Ureter (tissue), 1 donor: ENCODE measurements at regions not wholly inside any gene's neighbourhood (a gene's known extent, or its start where the extent isn't known, plus 50 kb on each side); places are given as distances from the start of the nearest gene placed in this dataset.

ENCODE experiments used
- DNase-seq: peaks from one replicate; pipeline ENCODE4 v3.0.0-alpha.2; 2020; ENCODE audit warnings: low spot score
- donor health status: DM: yes; HTN: yes; CAD: no.

DNA sequence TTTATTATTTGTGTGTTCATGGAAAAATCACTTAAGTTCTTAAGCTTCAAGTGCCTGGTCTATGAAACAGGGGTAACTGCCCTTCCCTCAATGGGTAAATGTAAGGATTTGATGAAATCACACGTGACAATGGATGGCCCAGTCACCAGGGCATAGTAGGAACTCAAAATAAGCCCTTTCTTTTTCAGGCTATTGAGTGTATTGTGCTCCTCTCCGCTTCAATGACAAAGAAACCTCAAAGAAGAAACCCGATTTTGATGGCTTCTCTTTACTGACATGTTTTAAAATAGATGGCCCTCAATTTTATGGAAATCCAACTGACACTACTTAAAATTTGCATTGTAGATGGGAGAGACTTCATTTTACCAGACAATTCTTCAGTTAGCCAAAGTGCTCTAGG is 543.5 kb downstream of the OMA1 start:
- DNase-seq = no peak

DNA sequence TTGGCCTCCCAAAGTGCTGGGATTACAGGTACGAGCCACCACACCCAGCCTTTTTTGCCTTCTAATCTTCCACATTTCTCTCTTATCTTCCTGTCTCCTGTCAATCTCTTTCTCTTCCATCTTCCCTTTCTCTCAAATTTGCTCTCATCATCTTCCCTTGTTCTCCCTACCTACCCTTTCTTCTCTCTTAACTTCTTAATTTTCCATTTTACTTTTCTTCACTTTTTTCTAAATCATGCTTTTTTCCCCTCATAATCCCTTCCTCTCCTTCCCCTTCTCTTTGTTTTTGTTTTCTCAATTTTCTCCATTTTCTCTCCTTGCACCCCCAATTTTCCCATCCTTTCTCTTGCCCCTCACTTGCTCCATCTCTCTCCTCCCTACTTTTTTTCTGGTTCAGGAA is 545.7 kb downstream of the OMA1 start:
- DNase-seq = no peak

DNA sequence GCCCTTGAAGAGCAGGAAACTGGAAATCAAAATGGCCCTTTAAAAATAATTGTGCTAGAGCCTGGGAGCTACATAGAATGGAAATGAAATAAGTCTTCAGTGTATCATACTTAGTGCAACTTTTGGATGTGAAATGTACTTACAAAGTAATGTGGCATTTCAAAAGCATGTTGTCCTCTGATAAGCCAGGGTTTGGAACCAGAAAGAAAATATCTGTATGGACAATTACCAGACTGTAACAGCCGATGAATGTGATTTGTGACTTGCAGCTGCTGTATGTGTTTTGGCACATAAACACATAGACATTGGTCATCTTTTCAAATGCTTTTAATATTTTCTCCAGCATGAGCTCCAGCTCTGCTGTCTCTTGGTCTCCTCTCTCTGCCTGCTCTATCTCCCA is 546.4 kb downstream of the OMA1 start:
- no peak for DNase-seq

DNA sequence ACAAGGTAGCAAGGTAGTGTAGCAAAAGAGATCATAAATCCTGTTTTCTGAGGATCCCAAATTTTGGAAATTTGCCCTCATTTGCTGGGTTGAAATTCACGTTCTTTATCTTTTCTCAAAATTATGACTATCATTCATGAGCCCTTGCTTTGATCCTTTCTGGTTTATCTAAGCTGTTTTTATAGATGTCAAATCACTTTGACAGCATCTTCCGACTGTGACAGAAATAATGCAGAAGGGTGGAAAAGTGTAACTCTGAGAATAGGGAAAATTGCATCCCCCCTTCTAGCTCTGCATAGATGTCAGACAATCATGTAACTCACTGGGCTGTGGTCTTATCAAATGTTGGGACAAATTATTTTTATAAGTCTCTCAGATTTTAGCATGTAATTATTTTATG is 550.1 kb downstream of the OMA1 start:
- no peak for DNase-seq

DNA sequence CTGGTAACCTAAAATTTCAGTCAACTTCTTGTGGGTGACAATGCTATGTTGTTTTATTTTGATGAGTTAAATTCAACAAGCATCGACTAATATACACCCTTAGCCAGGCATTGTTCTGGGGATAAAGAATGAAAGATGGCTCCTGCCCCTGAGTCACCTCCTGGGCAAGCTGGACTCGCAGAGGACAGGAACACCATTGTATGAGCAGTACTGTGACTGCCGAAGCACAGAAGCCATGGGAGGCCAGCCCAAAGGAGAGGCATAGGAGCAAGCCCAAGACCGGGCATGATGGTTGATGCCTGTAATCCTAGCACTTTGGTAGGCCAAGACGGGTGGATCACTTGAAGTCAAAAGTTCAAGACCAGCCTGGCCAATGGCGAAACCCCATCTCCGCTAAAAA is 555.2 kb downstream of the OMA1 start:
- no peak for DNase-seq

DNA sequence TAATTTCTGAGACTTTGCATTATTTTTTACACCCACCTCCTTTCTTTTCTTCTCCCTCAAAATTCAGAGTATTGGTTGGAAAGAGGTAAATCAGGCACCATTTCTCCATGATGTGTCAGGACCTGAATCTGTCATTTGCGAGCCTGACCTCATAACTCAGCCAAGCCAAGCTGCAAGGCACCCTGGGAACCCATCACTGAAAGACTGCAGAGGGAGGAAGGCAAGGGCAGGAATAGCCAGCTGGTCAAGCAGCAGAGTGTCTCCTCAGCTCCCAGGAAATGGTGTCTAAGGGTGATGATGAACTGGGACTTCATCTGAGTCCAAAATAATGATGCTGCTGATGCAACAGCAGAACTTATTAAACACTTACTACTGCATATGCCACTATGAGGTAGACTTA is 556.6 kb downstream of the OMA1 start:
- no peak for DNase-seq

DNA sequence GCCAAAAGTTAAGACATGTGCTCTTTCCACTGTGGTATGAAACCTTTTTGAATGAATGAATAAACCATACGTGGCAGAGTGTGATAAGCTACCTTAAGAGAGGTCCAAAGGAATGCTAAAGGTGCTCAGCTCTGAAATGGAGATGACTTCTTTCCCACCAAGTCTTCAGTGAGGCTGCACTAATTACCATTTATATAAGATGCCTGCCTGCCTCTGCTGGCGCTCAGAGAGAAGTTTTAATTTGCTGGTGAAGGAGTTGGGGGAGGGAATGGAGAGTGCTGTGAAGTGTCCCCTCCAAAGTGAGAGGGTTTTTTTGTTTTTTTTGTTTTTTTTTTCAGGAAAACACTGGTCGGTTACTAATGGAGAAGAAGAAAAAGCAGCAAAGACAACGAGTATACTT is 559.0 kb downstream of the OMA1 start:
- no peak for DNase-seq

DNA sequence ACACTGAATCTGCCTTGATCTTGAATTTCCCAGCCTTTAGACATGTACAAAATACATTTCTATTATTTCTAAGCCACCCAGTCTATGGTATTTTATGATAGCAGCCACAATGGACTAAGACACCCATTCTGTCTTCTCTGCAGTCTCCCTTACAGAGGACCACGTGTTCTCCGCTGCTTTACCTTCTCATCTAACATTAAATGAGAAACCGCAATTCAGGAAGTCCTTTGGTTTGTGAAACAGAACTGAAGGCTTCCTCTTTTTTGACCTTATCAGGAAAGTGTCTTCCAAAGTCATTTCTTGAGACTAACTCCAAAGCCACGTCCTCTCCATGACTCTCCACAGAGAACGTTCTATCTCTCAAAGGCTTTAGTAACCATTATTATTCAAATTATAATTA is 560.1 kb downstream of the OMA1 start:
- DNase-seq = no peak

DNA sequence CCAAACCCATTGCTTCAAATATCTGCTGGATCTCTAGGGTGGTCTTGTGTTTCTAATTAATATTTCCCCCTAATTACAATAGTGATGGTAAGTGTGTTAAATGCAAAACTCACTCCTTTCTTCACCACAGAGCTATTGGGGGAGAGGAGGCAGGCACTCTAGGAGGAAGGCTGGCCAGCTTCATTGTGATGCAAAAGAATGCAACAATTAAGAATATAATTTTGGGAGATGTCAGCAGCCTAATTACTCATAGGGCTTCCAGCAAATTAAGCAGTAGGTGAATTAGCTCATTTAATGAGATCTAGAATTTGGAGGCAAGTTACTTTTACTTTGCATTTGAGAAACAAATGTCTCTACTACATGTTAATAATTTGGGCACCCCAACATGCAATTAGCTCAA is 560.4 kb upstream of the DAB1 start:
- DNase-seq = no peak

DNA sequence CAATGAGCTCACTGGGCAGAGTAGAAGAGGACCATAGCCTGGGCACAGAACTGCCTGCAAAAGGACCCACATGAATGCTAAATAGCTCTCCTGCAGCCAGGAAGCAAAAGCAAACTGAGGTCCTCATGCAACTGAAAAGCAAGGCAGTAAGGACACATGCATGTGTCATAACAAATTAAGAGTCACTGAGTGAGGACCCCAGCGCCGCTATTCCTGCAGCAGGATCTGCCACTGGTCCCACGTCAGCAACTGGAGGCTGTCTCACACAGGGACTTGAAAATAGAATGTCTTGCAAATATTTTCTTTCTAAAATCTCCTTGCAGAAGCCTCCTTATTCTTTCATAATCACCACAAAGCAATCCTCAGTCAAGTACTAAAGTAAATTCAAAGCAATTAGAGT is 559.6 kb upstream of the DAB1 start:
- no peak for DNase-seq

DNA sequence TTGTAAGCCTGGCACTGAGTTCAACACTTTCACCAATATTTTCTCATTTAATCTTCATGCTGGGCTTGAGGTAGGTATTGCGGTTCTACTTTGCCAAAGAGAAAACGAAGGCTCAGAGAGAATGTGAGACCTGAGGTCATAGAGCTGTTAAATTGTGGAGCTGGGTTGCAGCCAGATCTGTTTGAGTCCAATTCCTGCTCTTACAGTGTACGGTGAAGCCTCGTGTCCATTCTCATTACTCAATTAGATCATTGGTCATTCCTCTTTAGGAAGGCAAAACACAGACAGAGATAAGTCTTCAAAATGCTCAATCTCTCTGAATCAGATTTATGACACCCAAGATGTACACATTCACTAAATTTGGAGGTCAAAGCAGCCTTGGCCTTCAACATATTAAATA is 559.0 kb upstream of the DAB1 start:
- DNase-seq = no peak

DNA sequence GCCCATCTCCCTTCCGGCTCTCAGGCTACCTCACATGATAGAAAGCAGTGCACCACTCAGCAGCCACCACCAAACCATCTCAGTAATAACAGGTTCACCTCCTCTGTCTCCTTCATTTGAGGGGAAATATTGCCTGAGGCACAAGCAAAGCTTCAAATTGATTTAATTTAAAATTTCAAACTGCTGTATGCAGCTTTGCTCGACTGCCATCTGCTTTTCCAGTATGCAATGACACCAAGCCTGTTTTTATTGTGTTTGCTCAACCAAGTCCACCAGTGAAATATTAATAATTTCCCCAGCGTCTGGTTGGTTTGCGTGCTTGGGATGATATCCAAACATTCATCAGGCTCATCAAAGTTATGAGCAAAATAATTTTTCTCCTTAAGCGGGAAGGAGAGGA is 552.4 kb upstream of the DAB1 start:
- no peak for DNase-seq

DNA sequence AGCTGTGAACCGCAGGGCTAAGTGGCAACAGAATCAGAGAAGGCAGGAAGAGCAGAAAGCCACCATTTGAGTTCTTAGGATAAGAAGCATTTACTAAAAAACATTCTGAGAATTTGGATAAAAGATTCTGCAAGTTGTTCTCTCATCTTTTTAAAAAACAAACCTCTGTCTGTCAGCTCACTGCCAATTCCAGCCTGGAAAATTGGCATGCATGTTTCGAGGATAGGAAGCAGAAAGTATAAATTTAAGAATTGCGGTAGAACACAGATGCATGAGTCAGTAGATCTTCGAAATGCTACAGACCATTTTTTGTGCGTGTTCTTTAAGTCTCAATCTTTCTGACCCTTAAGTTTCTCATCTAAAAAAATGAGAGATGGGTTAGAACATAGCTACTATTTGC is 544.5 kb upstream of the DAB1 start:
- DNase-seq = no peak

DNA sequence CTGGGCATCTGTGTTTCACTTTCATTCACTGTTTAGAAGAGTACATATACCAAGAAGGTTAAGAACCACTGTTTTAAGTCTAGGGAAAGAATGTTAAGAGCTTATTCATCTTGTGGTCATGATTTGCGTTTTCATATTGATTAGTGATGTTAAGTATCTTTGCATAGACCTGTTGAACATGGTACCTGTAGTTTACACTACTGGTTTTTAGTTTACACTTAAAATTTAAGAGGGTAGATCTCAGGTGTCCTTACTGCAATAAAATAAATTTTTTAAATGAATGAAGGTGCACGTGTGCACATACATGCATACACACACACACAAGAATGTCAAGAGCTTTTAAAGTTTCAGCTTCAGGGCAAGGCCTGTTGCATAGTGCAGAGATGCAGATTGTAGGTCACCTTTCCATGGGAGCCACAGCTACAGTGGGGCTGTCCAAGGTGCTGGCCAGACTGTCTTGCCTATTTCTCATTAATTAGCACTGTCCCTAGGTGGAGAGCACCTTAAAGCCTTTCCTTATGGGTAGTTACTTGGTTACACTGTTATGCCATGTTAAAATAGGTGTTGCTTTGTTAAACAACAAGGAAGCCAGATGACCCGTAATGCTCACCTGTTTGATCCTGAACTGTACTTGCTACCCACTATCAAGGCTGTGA is 543.0 kb upstream of the DAB1 start:
- no peak for DNase-seq

DNA sequence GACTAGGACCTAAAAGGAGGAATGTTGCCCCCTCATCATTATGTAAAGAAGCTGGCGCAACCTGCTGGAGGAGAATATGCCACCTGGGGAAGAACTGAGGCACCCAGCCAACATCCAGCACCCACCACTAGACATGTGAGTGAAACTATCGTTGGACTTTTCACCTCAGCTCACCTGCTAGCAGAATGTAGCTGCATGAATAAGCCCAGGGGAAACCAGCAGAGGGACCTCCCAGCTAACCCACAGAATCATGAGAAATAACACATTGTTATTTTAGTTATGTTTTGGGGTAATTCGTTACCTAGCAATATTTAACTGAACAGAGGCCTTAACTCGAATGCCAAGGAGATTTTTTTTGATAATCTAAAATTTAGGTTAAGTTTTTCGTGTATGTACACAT is 542.5 kb upstream of the DAB1 start:
- no peak for DNase-seq

DNA sequence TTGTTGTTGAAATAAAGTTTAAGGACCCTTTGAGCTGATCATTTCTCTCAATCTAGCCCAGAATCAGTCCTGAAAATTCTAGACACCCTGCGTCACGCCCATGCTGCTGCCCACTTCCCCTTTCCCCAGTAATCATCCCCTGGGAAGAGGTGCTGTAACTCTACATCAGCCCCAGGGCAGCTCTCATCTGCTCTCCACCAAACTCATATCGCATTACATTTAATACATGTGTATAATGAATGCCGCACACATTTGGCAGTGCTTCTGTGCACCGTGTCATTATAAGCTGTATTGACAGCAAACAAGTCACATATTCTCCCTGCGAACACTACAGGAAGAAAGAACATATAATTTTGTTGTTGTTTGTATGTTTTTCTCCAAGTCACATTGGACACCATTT is 539.7 kb upstream of the DAB1 start:
- no peak for DNase-seq

DNA sequence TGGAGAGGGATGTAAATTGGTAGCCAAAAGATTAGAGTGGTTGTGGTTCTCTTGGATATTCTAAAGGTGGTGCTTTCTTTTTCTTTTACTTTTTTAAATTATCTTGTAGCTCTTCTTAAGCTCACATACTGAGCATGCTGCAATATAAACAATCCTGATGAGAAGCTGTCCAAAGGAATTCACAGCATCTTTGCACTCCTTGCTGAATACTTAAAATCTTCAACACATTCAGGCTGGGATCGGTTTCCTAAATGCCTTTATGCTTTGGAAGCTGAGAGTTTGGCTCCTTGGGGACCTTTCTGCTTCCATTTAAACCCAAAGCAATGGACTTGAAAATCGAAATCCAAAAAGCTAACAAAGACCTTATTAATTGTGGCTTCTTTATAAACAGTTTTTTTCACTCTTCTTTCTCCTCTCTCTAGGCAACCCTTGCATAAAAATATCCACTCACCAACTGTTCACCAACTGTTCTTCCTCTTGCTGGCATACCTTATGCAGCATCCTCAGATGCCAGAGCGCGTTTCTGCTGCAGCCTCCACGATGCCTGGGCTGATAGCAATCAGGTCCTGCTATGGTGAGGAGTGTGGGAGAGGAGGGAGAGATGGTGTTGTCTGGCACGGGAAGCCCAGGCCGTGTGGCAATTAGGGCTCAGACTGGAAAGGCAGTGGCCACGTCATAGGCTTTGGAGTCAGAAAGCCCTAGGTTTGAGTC is 535.8 kb upstream of the DAB1 start:
- no peak for DNase-seq

DNA sequence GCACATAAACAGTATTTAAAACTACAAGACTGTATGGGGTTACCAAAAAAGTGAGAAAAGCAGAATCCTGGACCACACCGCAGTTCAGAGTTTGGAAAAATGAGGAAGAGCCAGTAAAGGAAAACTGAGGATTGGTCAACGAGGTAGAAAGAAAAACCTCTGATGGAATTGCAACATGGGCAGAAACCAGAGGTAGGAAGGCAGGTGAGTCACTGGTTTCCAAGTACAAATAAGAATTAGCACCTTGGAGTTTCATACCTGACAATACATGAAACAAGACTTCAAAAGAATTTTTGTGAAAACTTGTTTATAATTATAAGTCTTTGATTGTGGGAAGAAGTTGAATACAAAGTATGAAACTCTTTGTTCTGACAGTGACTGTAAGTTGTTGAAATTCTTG is 533.7 kb upstream of the DAB1 start:
- DNase-seq = no peak

DNA sequence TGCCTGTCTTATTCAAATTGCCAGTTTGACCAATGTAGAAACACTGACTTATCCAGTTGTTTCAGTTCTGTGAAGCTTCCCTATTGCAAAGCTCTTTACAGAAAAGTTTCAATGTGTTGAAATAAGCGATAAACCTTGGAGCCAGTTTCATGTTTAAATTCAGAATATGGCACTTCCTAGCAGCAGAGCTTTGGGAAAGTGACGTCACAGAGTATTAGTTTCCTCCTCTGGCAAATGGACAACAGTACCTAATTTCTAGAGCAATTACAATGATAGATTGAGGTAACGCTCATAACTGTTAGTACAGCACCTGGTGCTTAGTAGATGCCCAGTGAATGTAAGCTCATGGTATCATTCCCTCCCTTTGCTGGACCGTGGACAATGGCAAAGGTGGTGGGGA is 527.5 kb upstream of the DAB1 start:
- no peak for DNase-seq

DNA sequence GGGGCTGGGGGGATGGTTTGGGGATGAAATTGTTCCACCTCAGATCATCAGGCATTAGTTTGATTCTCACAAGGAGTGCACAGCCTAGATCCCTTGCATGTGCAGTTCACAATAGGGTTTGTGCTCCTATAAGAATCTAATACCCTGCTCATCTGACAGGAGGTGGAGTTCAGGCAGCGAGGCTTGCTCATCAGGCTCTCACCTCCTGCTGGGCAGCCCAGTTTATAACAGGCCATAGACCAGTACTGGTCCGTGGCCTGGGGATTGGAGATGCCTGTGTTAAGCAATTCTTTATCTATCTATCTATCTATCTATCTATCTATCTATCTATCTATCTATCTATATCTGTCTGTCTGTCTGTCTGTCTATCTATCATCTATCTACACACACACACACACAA is 525.3 kb upstream of the DAB1 start:
- DNase-seq = no peak

DNA sequence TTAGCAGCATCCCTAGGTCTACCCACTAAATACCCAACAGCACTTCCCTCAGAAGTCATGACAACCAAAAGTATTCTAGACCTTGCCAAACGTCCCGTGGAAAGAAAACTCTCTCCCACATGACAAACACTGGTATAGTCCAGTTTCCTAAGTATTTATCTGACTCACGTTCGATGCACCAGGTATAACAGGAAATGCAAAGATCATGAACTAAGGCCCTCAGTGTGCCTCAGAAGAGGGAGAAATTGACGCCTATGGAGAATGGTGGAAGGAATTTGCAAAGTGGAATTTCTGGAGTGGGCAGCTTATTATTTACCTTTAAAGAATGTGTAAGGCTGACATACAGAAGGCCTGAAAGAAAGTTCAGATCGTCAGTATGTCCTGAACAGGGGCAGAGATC is 523.6 kb upstream of the DAB1 start:
- DNase-seq = no peak

DNA sequence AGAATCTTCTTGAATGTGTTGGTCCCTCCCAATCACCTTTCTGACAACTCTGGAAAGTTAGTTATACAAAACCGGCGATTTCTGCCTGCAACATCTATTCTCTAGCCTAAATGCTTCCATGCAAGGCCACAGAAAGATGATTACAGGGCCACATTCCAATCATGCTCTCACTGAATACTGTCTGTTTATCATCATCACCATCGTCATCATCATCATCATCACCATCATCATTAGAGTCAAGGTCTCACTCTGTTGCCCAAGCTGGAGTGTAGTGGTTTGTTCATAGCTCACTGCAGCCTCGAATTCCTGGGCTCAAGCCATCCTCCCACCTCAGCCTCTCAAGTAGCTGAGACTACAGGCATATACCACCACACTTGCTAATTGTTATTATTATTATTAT is 521.2 kb upstream of the DAB1 start:
- DNase-seq = no peak

DNA sequence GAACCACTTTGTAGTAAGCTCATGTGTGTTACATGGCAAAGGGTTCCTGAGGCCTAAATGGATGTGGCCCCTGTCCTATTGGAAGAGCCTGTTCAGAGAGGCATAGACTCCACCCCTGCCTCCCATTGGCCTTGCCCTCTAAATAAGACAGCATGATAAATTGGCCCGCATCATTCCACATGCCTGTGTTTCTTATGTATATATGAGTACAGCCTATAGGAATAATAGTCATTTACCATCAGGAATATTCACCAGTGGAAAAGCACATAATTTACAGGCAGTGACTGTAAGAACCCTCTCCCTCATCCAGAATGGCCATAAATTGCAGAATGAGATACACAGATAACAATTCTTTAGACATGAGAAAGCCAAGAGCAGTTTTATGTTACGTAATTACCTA is 519.5 kb upstream of the DAB1 start:
- no peak for DNase-seq

DNA sequence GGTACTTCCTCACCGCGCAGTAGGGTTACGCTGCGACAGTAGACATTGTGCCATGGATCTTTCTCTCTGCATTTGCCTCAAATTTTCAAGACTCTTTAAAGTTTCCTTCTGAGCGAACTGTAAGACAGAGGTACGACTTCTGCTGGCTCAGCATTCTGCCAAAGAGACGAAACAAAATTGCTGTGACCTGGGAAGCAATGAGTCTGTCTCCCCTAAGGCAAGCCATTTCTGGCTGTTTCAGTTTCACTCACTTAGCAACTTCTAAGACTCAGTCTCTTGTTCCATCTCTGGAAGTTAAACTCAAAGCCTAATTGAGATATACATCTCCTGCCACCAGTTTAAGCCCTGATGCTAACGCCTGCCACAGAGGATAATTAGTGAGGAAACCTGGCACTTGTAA is 510.9 kb upstream of the DAB1 start:
- no peak for DNase-seq
